ENCODE measurements at regions not wholly inside any gene's neighbourhood (a gene's known extent, or its start where the extent isn't known, plus 50 kb on each side); places are given as distances from the start of the nearest gene placed in this dataset.

DNA sequence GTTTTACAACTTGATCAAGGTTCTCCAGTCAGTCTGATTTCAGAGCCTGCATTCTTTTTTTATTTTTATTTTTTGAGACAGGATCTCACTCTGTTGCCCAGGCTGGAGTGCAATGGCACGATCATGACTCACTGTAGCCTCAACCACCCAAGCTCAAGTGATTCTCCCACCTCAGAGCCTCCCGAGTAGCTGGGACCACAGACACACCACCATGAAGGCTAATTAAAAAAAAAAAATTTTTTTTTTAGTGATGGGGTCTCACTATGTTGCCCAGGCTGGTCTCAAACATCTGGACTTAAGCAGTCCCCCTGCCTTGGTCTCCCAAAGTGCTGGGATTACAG, 117.2 kb upstream of the NAV2 start:
- DNase-seq, result no peak

DNA sequence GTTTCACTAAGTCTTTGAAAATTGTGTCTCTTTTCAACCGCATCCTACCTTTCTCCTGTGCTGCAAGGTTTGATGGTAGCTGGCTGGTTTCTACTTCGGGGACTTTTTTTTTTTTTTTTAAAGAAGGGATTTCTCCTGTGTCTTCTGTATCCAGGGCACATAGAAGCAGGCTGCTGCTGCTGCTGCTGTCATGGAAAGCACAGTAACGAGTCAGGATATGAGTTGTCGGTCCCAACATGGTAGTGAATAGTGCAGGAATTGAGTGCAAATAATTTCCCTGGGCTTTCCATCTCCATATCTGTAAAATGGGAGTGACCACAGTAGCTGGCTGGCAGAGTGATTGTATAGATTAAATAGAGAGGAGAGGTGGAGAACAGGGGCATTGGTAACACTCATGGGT, 118.3 kb upstream of the NAV2 start:
- no peak for DNase-seq

DNA sequence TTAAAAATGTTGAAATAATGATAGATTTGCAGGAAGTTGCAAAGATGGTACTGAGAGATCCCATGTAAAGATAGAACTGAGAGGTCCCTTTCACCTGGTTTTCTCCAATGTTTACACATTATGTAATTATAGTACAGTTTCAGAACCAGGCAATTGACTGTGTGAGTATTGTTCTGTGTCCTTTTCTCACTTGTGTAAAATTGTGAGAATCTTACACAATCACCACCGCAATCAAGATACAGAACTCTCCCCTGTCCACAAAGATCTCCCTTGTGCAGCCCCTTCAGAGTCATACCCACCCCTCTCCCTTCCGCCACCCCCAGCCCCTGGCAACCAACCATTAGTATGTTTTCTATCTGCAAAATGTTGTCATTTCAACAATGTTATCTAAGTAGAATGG, 119.8 kb upstream of the NAV2 start:
- no peak for DNase-seq

DNA sequence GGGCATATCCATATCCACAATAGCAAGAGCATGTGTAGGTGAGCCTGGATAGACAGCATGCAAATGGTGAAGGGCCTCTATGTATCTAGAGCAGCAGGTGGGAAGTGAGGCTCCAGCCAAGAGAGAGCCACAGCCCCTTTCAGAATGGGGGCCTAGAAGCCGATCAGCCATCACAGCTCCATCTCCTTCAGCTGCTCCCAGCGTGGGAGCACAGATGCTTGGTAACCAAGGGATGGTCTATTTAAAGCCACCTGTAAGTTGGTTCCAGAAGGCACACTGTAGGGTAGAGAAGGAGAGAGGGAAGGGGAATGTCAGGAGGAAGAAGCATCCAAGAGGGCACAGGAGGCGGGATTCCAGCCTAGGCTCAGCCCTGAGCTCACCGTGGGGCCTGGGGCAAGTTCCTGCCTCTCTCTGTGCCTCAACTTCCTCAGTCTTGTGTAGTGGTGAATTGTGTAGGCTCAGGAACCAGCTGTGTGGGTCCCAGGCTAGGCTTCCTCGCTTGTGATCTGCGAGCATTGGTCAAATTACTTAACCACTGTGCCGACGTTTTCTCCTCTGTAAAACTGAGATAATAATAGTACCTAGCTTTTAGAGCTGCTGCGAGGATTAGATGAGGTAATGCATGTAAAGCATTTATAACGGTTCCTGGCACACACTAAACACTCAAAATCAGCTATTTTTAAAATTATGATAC, 122.9 kb upstream of the NAV2 start:
- DNase-seq, result no peak

DNA sequence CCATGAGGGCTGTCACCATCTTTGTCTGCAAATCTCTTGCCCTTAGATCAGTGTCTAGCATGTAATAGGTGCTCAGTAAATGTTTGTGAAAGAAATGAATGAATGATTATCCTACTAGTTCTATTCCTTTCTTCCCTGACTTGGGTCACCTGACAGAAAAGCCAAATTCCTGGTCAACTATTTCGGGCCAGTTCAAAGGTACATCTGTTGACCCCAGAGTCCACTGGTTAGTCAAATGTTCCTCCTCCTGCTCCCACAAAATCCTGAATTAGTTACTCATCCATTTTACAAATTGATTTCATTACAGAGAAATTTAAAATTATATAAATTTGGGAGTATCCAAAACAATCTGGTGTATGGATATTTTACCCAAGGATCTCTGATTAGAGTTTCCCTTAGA, 124.7 kb upstream of the NAV2 start:
- DNase-seq, result no peak

DNA sequence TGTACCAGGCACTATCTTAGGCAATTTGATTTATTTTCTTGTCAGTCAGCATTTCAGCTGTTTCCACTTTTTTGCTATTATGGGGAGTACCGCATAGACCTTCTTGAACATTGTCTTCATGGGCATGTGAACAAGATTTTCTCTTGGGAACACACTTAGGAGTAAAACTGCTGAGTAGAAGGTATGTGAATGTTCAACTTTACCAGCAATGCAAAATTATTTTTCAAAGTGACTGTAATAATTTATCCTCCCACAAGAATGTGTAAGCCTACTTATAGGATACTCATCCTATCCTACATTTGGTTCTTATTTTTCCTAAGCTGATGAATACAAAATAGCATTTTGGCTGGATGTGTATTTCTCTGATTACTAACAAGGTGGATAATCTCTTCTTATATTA, 132.0 kb upstream of the NAV2 start:
- no peak for DNase-seq

DNA sequence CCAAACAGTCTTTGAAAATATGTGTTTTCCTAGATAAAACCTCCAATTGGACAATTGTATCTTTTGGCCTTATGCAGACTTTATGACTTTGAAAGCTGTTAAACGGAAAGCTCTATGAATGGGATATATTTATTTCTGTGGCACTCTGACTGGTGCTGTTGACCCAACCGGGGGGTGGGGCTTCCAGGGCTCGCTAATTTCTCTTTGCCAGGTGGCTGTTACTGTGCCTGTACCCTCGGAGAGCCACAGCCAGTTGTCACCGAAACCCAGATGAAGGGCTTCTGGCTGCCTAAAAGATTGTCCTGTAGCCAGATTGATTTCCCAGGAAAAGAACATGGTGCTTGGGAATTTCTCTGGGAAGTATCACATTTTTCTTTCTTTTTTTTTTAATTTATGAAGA, 132.7 kb upstream of the NAV2 start:
- no peak for DNase-seq

DNA sequence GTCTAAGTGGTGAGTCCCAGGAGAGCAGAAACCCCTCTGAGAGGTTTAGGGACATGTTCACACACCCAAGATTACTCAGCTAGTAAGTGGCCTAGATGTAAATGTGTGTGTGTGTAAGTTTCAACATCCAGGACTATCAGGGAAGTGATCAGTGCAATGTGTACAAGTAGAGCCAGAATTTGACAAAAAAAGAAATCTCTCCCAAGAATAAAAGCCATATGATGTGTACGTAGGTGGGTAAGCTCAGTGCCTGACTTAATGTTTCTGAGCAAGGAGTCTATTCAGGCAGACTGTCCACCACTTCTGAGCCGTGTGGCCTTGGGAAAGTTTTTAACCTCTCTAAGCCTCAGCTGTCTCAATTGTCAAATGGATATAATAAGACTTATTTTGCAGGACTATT, 133.8 kb upstream of the NAV2 start:
- no peak for DNase-seq

DNA sequence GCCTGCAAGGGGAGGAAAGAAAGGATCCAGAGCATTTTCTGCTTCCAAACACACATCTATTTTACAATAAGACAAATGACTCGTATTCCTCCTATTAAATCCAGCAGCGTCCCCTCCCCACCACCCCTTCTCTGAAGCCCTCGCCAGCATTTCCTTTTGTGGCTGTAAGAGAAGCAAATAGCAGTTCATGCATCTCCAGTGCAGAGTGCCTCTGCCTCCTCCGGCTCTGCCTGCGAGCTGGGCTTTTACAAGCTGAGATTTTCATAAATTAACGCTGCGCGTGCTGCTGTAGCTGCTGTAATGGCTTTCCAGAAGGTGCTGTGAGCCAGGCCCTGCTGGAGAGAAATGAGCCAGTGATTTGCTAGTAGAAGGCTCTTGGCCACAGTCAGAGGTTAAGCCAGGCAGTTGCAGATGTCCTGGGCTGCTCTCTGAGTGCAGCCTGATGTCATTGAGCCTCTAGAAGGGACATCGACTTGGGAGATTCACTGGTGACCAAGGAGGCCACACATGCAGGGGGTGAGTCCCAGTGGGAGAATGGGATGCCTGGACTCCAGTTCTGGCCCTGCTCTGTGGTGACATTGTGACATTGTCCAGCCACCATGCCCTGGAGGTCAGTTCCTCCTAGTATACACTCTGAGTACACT, 134.5 kb upstream of the NAV2 start:
- DNase-seq, result peak; percentile 74

DNA sequence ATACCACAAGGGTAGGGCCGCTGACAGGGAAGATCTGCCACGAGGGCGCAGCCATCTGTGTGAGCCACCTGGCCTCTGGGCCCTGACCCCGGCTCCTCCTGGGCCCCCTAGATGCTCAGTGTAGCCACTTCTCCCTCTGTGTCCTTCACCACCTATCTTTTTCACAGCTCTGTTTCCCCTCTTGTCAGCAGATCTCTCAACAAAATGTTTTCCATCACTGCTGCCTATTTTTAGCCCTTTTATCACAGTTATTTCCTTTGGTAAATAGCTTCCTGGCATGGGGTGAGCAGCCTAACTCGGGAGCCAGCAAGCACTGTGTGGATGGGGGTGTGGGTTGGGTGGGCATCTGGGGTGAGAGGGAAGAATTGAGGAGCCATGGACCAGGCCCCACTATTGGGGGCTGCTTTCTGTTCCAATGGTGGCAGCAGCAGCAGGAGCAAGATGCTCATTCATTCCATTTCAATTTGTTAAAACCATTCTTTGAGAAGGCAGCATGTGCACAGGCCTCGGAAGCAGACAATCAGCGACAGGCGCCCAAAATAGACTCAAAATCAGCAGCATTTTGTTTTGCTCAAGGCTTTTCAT, 135.2 kb upstream of the NAV2 start:
- no peak for DNase-seq

DNA sequence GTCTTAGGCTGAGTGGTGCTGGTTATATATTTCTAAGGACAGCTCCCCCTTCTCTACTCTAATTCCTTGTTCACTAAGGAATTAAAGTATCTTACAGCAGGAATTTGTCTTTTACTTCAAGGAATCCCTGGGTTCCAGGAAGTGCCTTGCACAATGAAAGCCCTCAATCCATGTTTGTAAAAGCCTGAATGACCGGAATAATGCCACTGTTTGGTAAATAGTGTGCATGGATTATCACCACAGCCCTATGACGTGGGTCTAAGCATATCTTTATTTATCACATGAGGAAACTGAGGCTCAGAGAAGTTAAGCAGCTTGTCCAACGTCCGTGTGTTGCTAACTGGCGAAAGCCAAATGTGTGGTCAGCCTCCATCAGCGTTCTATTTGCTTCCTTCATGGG, 135.7 kb upstream of the NAV2 start:
- DNase-seq, result no peak

DNA sequence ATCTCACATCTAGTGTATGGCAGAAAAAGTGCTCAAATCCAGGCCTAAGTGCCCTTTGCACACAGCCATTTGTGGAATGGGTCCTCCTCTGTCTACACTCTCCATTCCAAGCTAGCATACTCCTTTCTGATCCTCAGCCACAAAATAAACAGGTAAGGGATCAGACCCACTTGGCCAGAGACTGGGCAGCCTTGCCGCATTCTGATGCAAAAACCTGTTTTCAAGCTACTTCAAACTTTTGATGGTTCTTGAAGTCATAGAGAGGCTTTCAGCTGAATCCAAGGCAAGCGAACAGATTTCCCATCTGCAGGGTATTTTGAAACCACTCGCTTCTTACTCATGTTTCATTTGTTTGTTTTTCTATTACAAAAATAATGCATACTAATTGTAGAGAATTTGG, 136.6 kb upstream of the NAV2 start:
- no peak for DNase-seq

DNA sequence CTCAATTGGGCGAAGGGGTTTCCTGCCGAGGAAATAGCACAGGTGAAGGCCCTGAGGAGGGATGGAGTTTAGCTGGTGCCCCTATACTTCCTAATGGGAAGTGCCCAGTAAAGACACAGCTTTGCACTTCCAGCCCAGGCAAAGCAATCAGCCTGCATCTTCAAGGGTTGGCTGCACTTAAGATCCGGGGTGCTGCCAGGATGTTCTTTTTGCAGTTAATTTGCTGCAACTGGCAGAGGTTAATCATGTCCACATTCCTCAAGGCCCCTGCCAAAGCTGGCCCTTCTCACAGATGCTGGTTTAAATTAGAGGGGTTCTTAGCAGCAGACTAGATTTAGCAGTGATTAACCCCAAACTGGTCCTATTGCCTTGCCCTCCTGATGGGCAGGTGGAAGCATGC, 137.7 kb upstream of the NAV2 start:
- no peak for DNase-seq

DNA sequence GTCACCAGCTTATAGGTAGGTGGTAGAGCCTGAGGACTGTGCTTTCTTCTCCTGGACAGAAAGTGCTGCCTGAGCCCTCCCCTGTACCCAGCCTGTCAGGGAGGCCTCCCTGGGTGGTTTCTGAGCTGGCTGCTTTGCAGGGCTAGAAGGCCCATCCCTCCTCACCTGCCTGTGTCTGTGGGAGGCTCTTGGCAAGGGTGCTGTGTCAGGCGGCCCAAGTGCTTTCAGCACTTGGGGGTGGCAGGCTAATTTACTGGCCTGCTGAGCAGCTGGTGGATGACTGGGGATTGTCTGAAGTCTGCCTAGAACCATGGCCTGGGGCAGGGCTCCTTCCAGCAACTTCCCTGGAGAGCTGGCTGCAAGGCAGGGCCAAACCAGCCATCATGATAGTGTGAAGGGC, 139.0 kb upstream of the NAV2 start:
- DNase-seq, result no peak

DNA sequence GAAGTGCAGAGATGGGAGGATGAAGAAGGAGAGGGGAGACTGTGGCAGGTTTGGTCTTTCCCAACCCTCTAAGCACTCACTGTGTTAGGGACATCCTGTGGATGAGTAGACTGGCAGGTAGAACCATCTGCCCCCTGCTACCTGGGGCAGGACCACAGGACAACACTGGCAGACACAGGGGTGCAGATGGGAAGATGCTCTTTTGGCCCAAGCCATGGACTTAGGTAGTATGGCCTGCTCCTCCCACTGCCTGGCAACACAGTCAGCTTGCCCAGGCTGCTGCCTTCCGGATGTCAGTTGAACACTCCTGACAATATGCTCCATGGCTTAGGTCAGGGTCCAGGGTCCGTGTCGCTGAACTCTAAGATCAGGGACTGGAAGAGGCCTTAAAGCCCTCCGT, 140.7 kb upstream of the NAV2 start:
- no peak for DNase-seq

DNA sequence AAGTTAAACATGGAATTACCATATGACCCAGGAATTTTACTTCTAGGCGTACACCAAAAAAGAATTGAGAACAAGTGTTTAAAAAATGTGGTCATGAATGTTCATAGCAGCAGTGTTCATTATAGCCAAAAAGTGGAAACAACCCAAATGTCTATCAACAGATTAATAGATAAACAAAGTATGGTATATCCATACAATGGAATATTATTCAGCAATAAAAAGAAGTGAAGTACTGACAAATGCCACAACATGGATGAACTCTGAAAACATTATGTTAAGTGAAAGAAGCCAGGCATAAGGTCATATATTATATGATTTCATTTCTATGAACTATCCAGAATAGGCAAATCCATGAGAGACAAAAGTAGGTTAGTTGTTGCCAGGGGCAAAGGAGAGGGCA, 141.7 kb upstream of the NAV2 start:
- DNase-seq, result no peak

DNA sequence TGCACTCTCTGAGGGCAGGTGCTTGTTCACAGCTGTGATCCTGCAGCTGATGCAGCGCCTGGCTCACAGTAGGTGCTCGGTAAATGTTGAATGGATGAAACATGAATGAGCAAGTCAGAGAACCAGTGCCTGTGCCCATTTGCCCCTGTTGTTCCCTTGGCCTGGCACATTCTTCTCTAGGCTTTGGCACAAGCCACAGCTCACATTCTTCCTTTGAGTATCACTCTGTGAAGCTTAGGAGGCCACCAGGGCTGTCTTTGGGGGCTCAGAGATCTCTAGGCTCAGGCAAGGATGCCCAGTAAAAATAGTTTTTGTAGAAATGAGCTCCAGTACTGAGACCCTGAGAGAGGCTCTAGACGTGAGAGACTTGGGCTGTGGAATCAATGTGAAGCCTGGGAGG, 144.6 kb upstream of the NAV2 start:
- DNase-seq, result no peak

DNA sequence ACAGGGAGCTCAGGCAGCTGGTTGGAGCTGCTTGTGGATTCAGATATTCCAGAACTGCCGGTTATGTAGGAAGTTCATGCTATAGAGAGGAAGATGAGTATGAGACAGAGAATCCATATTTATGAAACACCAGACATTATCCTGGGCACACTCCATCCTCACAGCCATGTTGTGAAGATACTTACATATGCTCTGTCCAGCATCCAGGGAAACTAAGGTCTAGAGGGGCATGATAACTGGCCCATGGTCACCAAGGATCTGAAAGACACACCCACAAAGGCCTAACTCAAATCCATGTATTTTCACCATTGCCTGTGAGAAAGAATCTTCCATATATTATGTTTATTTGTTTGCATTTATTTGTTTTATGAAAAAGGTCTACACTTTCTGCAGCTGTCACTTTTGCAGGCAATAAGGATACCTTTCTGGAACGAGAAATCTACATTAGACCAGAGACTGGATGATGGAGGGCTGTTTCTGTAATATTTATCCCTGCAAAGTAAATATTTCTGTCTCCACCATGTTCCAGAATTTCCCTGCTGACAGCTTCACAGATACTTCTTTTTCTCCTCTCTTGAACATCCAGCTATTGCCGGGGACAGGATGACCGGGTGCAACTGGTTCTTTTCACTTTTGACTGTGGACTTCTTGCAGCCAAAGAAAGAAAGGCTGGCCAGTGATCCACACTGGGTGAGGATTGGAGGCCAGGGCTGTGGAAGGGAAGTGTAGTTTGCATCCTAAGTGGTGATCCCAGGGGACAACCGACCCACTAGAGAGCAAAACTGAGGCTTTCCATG, 145.9 kb upstream of the NAV2 start:
- DNase-seq, result no peak

DNA sequence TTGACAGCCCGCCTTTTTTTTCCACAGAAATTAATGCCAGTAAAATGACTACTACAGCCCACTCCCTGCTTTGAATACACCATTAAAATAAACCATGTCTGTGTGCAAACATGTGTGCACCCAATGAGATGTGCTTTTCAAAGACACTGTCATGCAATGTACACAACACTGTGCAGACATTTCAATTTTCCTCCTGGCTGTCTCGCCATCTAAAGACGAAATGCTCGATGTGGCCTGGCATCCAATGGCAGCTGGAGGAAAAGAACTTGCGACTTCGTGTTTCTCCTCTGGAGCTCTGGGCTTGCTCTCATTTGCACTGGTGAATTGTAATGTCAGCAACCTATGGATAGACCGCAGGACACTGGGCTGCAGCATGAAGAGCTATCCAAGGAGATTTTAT, 147.0 kb upstream of the NAV2 start:
- no peak for DNase-seq

DNA sequence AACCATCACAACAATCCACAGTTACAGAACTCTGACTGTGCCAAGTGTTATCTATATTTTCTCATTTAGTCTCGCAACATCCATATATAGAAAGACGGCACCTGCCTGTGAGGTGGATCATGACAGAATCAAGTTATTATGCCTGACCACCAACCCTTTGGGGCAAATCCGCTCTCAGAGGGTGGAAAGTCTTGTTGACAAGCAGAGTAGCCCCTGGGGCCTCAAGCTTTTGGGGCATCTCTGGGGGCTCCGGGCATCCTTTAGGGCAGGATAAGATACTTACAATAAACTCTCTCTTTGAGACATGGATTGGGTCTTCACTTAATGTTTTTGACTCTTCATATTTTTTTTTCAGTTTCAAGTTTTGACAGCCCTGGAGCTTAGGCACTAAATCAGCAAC, 150.5 kb upstream of the NAV2 start:
- no peak for DNase-seq

DNA sequence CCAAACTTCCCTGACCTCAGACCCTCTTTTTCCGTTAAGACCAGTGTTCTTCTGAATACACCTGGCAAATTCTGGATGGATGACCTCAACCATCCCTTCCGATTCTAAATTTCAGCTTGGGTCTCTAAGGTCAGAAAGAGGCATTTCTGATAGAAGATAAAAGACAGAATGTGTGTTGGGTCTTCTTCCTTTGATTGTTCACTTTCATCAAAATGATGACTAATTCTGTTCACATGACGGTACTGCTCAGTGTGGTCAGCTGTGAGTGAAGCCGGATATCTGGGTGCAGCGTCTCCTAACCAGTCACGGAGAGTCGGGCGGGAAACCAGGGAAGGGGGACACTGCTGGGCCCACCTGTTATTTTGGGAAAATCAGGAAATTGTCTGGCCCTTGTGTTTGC, 151.6 kb upstream of the NAV2 start:
- no peak for DNase-seq

DNA sequence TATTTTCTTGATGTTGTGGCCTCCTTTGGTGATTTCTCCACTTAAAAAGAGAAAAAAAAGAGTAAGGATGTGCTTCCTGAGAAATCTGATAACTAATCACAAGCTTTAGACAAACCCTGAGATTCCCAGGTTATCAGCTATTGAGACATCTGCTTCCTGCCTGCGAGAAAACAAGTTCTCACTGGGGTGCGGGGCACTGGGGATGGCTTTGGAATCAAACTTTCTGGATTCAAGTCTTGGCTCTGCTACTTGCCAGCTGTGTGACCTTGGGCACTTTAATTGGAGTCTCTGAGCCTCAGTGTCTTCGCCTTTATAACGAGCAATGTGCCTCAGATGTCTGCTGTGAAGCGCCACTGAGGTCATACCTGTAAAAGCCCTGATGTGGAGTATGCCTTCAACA, 152.5 kb upstream of the NAV2 start:
- no peak for DNase-seq

DNA sequence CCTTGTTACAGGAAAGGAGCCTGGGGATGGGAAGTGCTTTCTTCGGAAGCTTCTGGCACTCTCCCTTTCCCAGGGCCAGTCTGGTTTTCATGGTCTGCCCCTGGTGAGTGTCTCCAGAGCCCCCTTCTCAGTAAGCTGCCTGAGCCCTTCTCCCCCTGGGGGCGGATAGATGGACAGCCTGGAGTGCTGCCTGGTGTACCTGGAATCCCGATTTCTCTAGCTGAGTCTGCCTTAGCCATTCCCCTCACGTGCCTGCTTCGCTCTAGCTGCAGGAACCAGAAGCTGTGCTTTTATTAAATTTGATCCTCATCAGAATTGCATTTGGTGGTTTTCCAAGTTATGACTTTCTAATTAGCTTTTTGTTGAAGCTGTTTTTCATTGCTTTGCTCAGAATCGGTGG, 152.9 kb upstream of the NAV2 start:
- no peak for DNase-seq

Data from NCI-H2227 treated with DMSO at 0.1 percent for 48 hours (cell line).